Activated naive CD4-positive, alpha-beta T cell treated with anti-CD3 and anti-CD28 coated beads, Interleukin-2, amount 50 U/mL, for 24 hours (primary cell): ENCODE measurements at regions not wholly inside any gene's neighbourhood (a gene's known extent, or its start where the extent isn't known, plus 50 kb on each side); places are given as distances from the start of the nearest gene placed in this dataset.
"Not testable (repeated sequence)": the region's sequence is repeated elsewhere in the genome, so short reads cannot be mapped to it uniquely, and the experiment has no call there.

Experiments used
- H3K27ac Mint-ChIP-seq: one replicate; pipeline ENCODE4 v1.8.0; 2021; ENCODE audit warnings: mild to moderate bottlenecking, mixed read lengths
- H3K27me3 Mint-ChIP-seq: one replicate; pipeline ENCODE4 v1.8.0; 2021; ENCODE audit warnings: mixed read lengths
- H3K36me3 Mint-ChIP-seq: one replicate; pipeline ENCODE4 v1.8.0; 2021; ENCODE audit warnings: mixed read lengths
- H3K4me1 Mint-ChIP-seq: one replicate; pipeline ENCODE4 v1.8.0; 2021; ENCODE audit warnings: mixed read lengths
- H3K4me3 Mint-ChIP-seq: one replicate; pipeline ENCODE4 v1.8.0; 2021; ENCODE audit warnings: mild to moderate bottlenecking, mixed read lengths
- H3K9me3 Mint-ChIP-seq: one replicate; pipeline ENCODE4 v1.8.0; 2021; ENCODE audit warnings: mixed read lengths

DNA sequence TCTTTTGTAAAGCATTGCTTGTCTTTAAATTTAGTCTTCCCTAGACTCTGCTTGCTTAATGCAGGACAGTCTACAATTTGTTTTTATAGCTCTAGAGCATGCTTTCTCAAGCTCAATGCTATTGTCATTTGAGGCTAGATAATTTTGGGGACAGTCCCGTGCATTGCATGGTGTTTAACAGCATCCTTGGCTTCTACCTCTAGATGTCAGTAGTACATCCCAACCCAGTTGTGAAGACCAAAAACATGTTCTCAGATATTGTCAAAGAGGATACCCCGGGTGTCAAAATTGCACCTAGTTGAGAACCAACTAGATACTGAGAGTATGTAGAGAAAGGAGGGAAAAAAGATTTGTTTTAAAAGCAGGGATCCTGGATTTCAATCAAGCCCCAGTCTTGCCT lies 277.5 kb downstream of the CEMIP2 start:
- Mint-ChIP-seq H3K27ac (no peak overlapping the region), H3K36me3 (no peaks in the 10 kb centered on the region), H3K9me3 (peaks cover 5% of the 10 kb centered on the region), H3K4me3 (no peak overlapping the region), H3K27me3 (peaks cover 17% of the 10 kb centered on the region), H3K4me1 (no peaks in the 10 kb centered on the region)

DNA sequence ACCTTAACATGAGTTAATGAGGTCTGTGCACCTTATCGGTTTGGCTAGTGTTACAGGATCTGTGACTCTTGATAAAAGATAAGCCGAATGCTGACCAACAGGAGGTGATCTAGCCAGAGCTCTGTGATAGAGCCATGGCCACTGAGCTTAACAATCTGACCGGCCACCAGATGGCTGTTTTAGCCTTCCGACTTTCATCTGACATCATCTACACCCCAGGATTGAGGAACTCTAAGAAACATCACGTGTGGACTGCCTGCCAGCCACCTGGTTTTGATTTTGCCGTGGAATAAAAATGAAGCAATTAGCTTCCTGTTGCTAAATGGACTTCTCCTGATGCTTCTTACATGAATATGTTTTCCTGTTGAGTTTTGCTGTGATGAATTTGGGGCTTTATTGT lies 281.3 kb downstream of the CEMIP2 start:
- Mint-ChIP-seq H3K27ac (no peak overlapping the region), H3K36me3 (no peaks in the 10 kb centered on the region), H3K4me3 (no peak overlapping the region), H3K9me3 (no peaks in the 10 kb centered on the region), H3K27me3 (peaks cover 13% of the 10 kb centered on the region), H3K4me1 (no peaks in the 10 kb centered on the region)

DNA sequence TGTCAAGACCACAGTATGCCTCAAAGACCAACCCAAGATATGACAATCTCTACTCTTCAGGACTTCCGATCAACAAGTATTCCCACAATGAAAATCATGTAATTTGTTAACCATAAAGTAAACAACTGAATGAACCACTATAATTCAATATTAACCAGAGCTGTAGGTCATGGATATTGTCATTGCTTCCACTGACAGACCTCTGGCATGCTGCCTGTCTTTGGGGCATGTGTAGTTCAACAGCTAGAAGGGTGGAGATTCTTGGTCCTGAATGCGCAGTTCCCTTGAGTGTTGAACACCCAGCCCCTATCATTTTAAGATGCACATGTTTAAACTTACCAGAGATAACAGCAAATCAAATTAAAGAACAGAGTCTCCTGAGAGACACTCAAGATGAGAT lies 283.0 kb downstream of the CEMIP2 start:
- no peaks in the 10 kb centered on the region for H3K9me3 Mint-ChIP-seq

DNA sequence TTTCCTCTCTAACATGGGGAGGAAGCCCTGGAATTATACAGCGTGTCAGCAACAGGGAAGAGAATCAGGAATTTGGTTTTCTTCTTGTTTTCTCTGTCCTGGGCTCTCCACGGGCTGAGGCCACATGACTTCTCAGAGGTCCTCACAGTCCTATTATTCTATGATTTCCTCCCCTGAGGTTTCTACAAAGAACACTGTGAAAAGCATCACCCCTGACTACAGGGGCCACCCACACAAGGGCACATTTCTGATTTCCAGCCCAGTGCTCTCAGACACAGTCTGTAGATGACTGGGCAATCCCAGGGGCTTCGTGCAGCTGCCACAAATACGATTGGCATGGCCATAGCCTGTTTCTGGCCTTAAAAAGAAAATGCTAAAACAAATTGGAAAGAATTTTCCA lies 284.9 kb downstream of the CEMIP2 start:
- Mint-ChIP-seq H3K27me3 (peaks cover 11% of the 10 kb centered on the region), H3K36me3 (no peaks in the 10 kb centered on the region), H3K4me3 (no peak overlapping the region), H3K27ac (no peak overlapping the region), H3K9me3 (no peaks in the 10 kb centered on the region), H3K4me1 (no peaks in the 10 kb centered on the region)

More for the DNA sequence above, 283.0 kb downstream of the CEMIP2 start:
- Mint-ChIP-seq H3K4me1 (no peaks in the 10 kb centered on the region), H3K36me3 (no peaks in the 10 kb centered on the region), H3K27ac (no peak overlapping the region), H3K27me3 (peaks cover 13% of the 10 kb centered on the region), H3K4me3 (no peak overlapping the region)

DNA sequence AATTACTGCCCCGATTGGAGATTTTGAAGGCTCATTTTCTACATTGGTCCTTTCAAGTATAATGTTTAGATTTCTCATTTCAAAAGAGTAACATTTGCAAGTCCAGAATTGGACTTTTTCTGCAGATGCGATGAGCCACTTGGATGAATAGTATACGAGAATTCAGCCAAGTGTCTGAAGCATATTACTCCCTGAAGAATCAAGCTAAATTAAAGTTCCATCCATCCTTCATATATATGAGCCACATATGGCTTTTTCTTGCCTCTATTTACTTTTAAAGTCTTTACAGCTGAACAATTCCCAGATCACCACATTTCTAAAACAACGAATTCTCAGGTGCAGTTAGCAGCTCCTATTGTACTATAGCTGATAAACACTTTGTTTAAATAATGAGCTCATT lies 288.7 kb downstream of the CEMIP2 start:
- Mint-ChIP-seq H3K4me3 (no peak overlapping the region), H3K36me3 (no peaks in the 10 kb centered on the region), H3K9me3 (no peaks in the 10 kb centered on the region), H3K4me1 (no peaks in the 10 kb centered on the region), H3K27me3 (peaks cover 2% of the 10 kb centered on the region), H3K27ac (no peak overlapping the region)

DNA sequence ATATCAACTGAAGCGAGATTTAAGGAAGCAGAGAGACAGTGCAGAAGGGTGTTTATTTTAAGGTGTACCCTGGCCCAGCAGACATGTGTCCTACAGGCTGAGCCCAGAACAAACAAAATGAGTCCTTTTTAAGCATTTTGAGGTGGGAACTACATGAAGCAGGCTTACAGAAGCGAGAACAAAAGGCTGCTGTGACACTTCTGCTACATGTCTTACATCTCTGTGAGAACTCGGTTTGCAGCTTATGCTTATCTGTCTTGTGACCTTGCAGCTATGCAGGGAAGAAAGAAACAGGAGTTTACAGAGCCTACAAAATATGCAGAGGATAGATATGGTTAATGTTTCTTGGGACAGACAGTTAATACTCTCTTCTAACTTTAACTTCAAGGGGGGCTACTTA lies 295.9 kb downstream of the CEMIP2 start:
- no peaks in the 10 kb centered on the region for H3K4me1 Mint-ChIP-seq
- peaks cover 21% of the 10 kb centered on the region for H3K27me3 Mint-ChIP-seq
- no peak overlapping the region for H3K27ac Mint-ChIP-seq
- no peaks in the 10 kb centered on the region for H3K9me3 Mint-ChIP-seq
- H3K4me3 Mint-ChIP-seq: no peak overlapping the region
- no peaks in the 10 kb centered on the region for H3K36me3 Mint-ChIP-seq

DNA sequence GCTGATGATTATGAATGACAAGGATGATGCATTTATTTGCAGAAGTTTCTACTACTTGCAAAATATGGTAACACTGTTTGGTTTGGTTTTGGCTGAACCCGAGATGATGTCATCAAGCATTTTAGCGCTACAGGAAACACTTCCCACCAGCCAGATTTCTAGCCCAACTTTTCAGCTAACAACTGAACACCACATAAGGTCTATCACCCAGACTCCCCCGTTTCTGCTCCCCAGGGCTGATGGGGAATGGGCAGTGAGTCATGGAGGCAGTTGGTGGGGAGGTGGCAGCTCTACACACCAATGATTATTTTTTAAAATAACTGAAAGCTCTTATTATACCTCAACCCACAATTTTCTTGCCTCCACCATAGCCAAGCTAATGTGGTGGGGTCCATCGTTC lies 302.9 kb downstream of the CEMIP2 start:
- no peaks in the 10 kb centered on the region for H3K4me1 Mint-ChIP-seq
- H3K27ac Mint-ChIP-seq: no peak overlapping the region
- peaks cover 6% of the 10 kb centered on the region for H3K27me3 Mint-ChIP-seq
- H3K36me3 Mint-ChIP-seq: no peaks in the 10 kb centered on the region
- no peak overlapping the region for H3K4me3 Mint-ChIP-seq
- no peaks in the 10 kb centered on the region for H3K9me3 Mint-ChIP-seq

DNA sequence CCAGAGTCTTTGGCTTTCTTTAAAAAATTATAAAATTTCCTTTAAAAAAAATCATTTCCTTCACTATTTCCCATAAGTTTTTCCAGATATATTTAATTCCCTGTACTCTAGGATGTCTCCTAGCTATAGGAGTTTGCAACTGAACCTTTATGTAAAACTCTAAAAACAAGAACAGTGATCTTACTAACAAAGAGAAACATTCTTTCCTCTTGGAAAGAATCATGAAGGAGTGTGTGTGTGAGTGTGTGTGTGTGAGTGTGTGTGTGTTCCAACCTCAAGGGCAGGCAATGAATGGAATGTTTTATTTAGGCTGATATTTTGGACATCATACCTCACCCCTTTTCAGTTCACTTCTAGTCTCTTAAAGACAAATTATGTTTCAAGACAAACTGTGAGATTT lies 309.2 kb downstream of the CEMIP2 start:
- no peak overlapping the region for H3K27ac Mint-ChIP-seq
- peaks cover 6% of the 10 kb centered on the region for H3K27me3 Mint-ChIP-seq
- no peak overlapping the region for H3K4me3 Mint-ChIP-seq
- H3K36me3 Mint-ChIP-seq: no peaks in the 10 kb centered on the region
- H3K4me1 Mint-ChIP-seq: no peaks in the 10 kb centered on the region
- no peaks in the 10 kb centered on the region for H3K9me3 Mint-ChIP-seq

DNA sequence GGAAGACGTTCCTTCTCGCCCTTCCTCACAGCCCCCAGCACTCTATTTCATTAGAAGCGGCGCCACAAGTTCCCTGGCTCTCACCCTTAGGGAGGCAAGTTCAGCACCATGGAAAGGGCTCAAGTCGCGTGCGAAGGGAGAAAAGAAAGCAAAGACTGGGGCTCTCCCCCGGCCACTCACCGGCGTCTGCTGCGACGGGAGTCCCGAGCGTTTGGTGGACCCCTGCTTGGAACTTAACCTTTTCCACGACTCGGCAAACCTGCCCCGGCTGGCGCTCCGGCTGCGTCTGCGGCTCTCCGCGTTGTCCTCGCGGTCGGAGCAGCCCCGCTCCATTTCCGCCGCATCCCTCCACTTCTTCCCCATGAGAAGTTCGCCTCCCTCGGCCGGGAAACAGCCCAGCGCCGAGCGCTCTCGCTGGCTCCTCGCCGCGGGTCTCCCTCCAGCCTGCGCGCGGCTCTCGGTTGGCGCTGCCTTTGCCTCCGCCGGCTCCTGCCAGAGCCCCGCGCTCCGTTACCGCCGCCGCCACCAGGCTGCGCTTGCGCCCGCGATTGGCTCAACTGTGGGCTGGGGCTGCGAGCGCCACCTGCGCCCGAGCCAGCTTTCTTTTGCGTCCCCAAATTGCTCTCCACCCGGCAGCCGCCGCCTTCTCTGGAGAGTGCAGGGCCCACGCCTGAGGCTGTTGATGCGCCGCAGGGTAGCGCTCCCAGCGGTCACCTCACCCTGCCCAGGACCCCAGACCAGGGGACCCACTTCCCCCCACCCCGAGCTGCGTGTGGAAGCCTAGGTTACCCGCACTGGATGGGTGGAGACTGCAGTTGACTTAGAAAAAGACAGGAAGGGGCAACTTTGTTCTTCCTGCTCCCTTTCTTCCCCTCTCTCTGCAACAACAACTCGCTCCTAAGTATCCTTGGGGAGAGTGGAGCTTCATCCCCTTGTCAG lies 321.6 kb downstream of the CEMIP2 start:
- no peak overlapping the region for H3K4me3 Mint-ChIP-seq
- peaks cover 38% of the 10 kb centered on the region for H3K27me3 Mint-ChIP-seq
- H3K4me1 Mint-ChIP-seq: peaks cover 4% of the 10 kb centered on the region
- peak overlapping the region; percentile 65 for H3K27ac Mint-ChIP-seq
- H3K9me3 Mint-ChIP-seq: no peaks in the 10 kb centered on the region
- H3K36me3 Mint-ChIP-seq: no peaks in the 10 kb centered on the region

DNA sequence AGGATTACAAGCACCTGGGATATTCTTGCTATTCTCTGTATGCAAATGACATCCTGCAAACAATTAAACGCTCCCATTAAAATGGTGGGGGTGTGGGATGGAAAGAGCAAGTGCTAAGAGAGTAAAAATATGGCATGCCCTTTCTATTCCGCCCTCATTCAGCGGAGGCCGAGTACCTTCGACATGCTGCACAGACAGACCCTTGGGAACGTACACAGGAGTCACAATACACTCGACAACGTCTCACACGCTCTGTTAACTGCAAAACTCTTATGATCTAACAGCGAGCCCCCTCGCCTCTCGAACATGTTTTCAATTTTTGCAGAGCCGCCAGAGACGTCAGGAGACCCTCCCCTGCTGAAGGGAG lies 322.2 kb downstream of the CEMIP2 start:
- Mint-ChIP-seq H3K4me1 (peaks cover 4% of the 10 kb centered on the region), H3K27me3 (peaks cover 38% of the 10 kb centered on the region), H3K27ac (no peak overlapping the region), H3K9me3 (no peaks in the 10 kb centered on the region), H3K36me3 (no peaks in the 10 kb centered on the region), H3K4me3 (no peak overlapping the region)

DNA sequence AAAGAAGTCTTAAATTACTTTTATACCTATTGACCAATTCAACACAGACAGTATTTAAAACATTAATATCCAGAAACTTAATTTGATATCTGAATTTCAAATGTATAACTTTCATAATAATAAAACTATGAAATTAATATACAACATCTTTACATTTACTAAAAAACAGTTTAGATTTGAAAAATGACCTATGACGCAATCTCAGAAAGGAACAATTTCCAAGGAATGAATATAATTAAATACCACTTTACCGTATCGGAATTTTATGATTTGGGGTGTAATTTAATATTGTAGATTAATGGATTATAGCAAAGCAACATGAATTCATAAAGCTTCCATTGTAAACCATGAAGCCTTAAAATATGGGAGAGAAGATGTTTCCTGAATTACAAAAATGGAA lies 321.5 kb upstream of the TRPM3 start:
- Mint-ChIP-seq H3K4me3 (no peak overlapping the region), H3K36me3 (no peaks in the 10 kb centered on the region), H3K27ac (no peak overlapping the region), H3K4me1 (peaks cover 4% of the 10 kb centered on the region), H3K27me3 (peaks cover 26% of the 10 kb centered on the region), H3K9me3 (no peaks in the 10 kb centered on the region)

DNA sequence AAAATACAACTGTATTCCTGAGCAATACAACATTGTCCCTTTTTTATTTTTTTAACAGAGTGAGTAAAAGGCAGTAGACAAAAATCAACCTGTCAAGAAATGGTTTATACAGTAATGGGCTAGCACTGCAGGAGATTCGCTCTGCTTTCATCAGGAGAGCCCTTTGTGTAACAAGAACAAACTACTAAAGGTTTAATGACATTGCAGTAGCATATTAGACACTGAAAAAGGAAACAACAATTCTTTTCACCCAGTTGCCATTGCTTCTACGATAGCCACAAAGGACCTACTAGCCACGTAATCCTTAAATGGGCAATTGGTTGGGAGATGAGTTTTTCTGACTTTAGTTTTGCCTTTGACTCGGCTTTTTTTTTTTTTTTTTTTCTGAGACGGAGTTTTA lies 319.8 kb upstream of the TRPM3 start:
- no peak overlapping the region for H3K27ac Mint-ChIP-seq
- peaks cover 19% of the 10 kb centered on the region for H3K27me3 Mint-ChIP-seq
- no peak overlapping the region for H3K4me3 Mint-ChIP-seq
- no peaks in the 10 kb centered on the region for H3K36me3 Mint-ChIP-seq
- no peaks in the 10 kb centered on the region for H3K9me3 Mint-ChIP-seq
- no peaks in the 10 kb centered on the region for H3K4me1 Mint-ChIP-seq

DNA sequence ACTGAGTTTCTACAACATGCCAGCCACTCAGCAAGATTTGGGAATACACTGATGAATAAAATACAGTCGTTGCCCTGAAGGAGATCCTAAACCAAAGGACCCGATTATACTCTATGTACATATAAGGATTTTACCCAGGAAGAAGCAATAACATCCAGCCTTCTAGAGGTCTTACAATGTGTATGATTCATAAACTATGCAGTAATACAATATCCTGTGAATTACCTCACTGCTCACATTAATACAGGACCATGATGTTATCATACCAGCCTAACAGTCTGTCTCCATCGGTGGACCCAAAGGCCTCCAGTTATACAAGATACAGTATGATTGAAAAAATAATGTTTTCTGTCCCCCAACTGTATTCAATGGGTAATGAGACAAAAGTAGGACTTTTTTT lies 310.5 kb upstream of the TRPM3 start:
- Mint-ChIP-seq H3K4me3 (no peak overlapping the region), H3K9me3 (no peaks in the 10 kb centered on the region), H3K27ac (no peak overlapping the region), H3K27me3 (peaks cover 6% of the 10 kb centered on the region), H3K4me1 (no peaks in the 10 kb centered on the region), H3K36me3 (no peaks in the 10 kb centered on the region)

DNA sequence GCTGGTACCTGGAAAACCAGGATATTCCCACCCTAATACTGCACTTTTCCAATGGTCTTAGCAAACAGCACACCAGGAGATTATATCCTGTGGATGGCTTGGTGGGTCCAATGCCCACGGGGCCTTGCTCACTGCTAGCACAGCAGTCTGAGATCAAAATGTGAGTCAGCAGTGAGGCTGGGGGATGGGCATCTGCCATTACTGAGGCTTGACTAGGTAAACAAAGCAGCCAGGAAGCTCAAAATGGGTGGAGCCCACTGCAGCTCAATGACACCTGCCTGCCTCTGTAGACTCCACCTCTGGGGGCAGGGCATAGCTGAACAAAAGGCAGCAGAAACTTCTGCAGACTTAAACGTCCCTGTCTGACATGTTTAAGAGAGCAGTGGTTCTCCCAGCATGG lies 285.9 kb upstream of the TRPM3 start:
- not testable (repeated sequence) for H3K4me3 Mint-ChIP-seq, H3K4me1 Mint-ChIP-seq, H3K9me3 Mint-ChIP-seq, H3K27me3 Mint-ChIP-seq, H3K36me3 Mint-ChIP-seq, H3K27ac Mint-ChIP-seq

DNA sequence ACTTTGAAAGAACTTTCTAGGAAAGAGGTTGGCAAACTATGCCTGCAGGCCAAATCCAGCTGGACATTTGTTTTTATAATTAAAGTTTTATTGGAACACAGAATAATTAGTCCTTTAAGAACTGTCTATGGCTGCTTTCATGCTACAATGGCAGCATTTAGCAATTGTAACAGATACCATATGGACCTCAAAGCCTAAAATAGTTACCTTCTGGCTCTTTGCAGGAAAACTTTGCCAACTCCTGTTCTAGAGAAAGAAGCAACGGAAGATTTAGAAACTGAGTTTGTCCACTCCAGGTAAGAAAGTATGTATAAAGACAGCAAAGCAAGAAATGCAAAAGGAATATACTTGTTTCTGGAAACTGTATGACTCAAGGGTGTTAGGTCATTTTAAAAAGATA lies 281.7 kb upstream of the TRPM3 start:
- Mint-ChIP-seq H3K4me1 (no peaks in the 10 kb centered on the region), H3K4me3 (no peak overlapping the region), H3K9me3 (peaks cover 6% of the 10 kb centered on the region), H3K27me3 (peaks cover 8% of the 10 kb centered on the region), H3K27ac (no peak overlapping the region), H3K36me3 (no peaks in the 10 kb centered on the region)

DNA sequence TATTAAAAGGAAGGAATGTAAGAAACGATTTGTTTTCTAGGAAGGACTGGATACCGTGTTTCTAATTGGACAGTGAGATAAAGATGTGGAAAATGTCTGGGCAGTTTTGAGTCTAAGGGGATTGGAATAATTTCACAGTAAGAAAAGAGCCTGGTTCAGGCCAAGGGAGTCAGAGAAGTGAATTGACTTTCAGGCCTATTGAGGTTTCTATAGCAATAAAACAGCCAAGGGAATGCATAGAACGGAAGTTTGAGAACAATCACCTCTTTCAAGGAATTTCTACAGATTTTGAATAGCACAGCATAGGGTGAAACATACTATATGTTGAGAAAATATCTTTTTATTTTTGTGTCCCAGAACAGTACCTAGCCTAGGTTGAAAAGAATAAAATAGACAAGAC lies 271.6 kb upstream of the TRPM3 start:
- Mint-ChIP-seq H3K4me3 (no peak overlapping the region), H3K27ac (no peak overlapping the region), H3K36me3 (no peaks in the 10 kb centered on the region), H3K27me3 (peaks cover 4% of the 10 kb centered on the region), H3K4me1 (no peaks in the 10 kb centered on the region), H3K9me3 (no peaks in the 10 kb centered on the region)

DNA sequence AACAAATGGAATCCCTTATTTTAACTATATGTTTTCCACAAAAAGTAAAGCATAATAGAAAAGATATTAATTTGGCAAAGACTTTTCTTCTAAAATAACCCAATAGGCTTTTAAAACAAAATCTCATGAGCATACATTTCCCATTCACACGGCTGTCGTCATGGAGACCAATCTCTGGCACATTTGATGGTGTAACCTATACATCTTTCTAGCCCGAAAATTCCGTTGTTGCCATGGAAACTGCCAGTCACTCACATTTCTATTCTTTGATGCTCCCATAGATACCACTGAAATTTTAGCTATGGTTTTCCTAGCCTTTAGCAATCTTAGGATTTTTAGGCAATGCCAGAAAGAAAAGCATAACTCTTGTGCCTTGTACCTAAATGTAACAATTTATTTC lies 262.9 kb upstream of the TRPM3 start:
- no peaks in the 10 kb centered on the region for H3K4me1 Mint-ChIP-seq
- H3K27me3 Mint-ChIP-seq: peaks cover 2% of the 10 kb centered on the region
- H3K27ac Mint-ChIP-seq: no peak overlapping the region
- no peaks in the 10 kb centered on the region for H3K36me3 Mint-ChIP-seq
- no peak overlapping the region for H3K4me3 Mint-ChIP-seq
- H3K9me3 Mint-ChIP-seq: no peaks in the 10 kb centered on the region
